A549 (cell line): ENCODE measurements at regions not wholly inside any gene's neighbourhood (a gene's known extent, or its start where the extent isn't known, plus 50 kb on each side); places are given as distances from the start of the nearest gene placed in this dataset.

Experiments
- ATAC-seq, 2 experiments: fragments of 200-7000 bp in 1 of 2; fragments of >200 bp in 1 of 2; cut with Nextera tagmentation in 1 of 2; cut with Tn5 transposase in 1 of 2; 3 replicates each; pipeline versions ENCODE4 v1.8.0 to v1.9.1; 2018 to 2020; ENCODE audit warnings: mild to moderate bottlenecking in 1 of 2, moderate library complexity in 1 of 2
- CTCF ChIA-PET: fragments of 300-600 bp; sonication (Branson Sonifier 250); formaldehyde crosslinking; extraction: SDS; loops from one replicate; lab custom pipeline; 2021; ENCODE audit warnings: antibody characterized with exemption, inconsistent platforms; lab: Yijun Ruan, JAX
- POLR2A ChIA-PET: fragments of 350-600 bp; formaldehyde crosslinking; extraction: SDS; loops from one replicate; lab custom pipeline; 2021; ENCODE audit warnings: antibody characterized with exemption, inconsistent platforms; lab: Yijun Ruan, JAX
- DNase-seq, 2 experiments: peaks; one replicate each; pipeline versions ENCODE4 v3.0.0 to v3.0.0-alpha.2; 2011 to 2016; ENCODE audit warnings: low read depth in 1 of 2, low spot score in 1 of 2
- FAIRE-seq: peaks from 2 replicates; lab custom pipeline; 2011; peaks lifted over from hg19 to GRCh38; lab: Jason Lieb, UNC
- H3K27ac ChIP-seq, 2 experiments: fragments of >200 bp; sonication (Bioruptor Twin); formaldehyde crosslinking; 3 replicates each; pipeline ENCODE4 v1.5.1; 2016 to 2017
- H3K4me1 ChIP-seq: fragments of >200 bp; sonication (Bioruptor Twin); formaldehyde crosslinking; 3 replicates; pipeline ENCODE4 v1.6.1; 2016
- H3K4me2 ChIP-seq: fragments of >200 bp; sonication (Bioruptor Twin); formaldehyde crosslinking; 3 replicates; pipeline ENCODE4 v1.6.1; 2016
- H3K4me3 ChIP-seq: fragments of >200 bp; sonication (Bioruptor Twin); formaldehyde crosslinking; 3 replicates; pipeline ENCODE4 v1.5.1; 2016
- H3K9me3 ChIP-seq: fragments of >200 bp; sonication (Bioruptor Twin); formaldehyde crosslinking; 3 replicates; pipeline ENCODE4 v1.6.1; 2016
- BHLHE40 ChIP-seq: IDR thresholded peaks from 2 replicates; pipeline ENCODE4 v1.6.1; 2012; ENCODE audit warnings: low read depth, low read length, inconsistent platforms
- CEBPB ChIP-seq, 2 experiments: fragments of >200 bp in 1 of 2; sonication (Bioruptor Twin) in 1 of 2; formaldehyde crosslinking in 1 of 2; IDR thresholded peaks; 2 replicates each; pipeline ENCODE4 v1.6.1; 2012 to 2016
- CHD4 ChIP-seq: fragments of 200-600 bp; sonication (generic); IDR thresholded peaks from 2 replicates; pipeline ENCODE4 v1.6.1; 2016; ENCODE audit warnings: antibody characterized with exemption, mild to moderate bottlenecking, borderline replicate concordance
- EP300 ChIP-seq, 2 experiments: fragments of >200 bp; sonication (Bioruptor Twin); formaldehyde crosslinking; IDR thresholded peaks; 2 replicates in 1 of 2; 3 replicates in 1 of 2; pipeline ENCODE4 v1.6.1; 2016 to 2017
- ESRRA ChIP-seq: fragments of 150-350 bp; IDR thresholded peaks from 2 replicates; pipeline ENCODE4 v1.6.1; 2014; ENCODE audit warnings: mild to moderate bottlenecking, low read length, borderline replicate concordance
- FOSL2 ChIP-seq, 2 experiments: fragments of 450-650 bp in 1 of 2; fragments of >200 bp in 1 of 2; sonication (Bioruptor Twin) in 1 of 2; formaldehyde crosslinking; IDR thresholded peaks; 2 replicates each; pipeline versions ENCODE4 v1.5.0 to v1.6.1; 2016 to 2020; ENCODE audit warnings: mild to moderate bottlenecking in 1 of 2, moderate library complexity in 1 of 2
- FOXS1 ChIP-seq: fragments of 250-450 bp; sonication (Bioruptor Pico); IDR thresholded peaks from 2 replicates; pipeline ENCODE4 v1.5.0; 2020; ENCODE audit warnings: mild to moderate bottlenecking, moderate library complexity
- GATA3 ChIP-seq: IDR thresholded peaks from 2 replicates; pipeline ENCODE4 v1.6.1; 2012; ENCODE audit warnings: borderline replicate concordance
- HDAC2 ChIP-seq: fragments of 200-600 bp; sonication (generic); IDR thresholded peaks from 2 replicates; pipeline ENCODE4 v1.6.1; 2016
- HOXB13 ChIP-seq: fragments of 250-450 bp; sonication (Bioruptor Pico); IDR thresholded peaks from 2 replicates; pipeline ENCODE4 v1.5.0; 2020; ENCODE audit warnings: low read depth, mild to moderate bottlenecking, moderate library complexity
- HOXB5 ChIP-seq: fragments of 250-450 bp; sonication (Bioruptor Pico); IDR thresholded peaks from 2 replicates; pipeline ENCODE4 v1.5.0; 2020; ENCODE audit warnings: mild to moderate bottlenecking, moderate library complexity
- MAFK ChIP-seq: fragments of 450-650 bp; IDR thresholded peaks from 2 replicates; pipeline ENCODE4 v1.6.1; 2014; ENCODE audit not compliant: partially characterized antibody
- MYC ChIP-seq: IDR thresholded peaks from 2 replicates; pipeline ENCODE4 v1.6.1; 2012; ENCODE audit warnings: mild to moderate bottlenecking, inconsistent platforms, low read length, improper control_type of control experiment, borderline replicate concordance
- NPAS2 ChIP-seq: fragments of 250-450 bp; sonication (Bioruptor Pico); IDR thresholded peaks from 2 replicates; pipeline ENCODE4 v1.8.0; 2022; ENCODE audit warnings: mild to moderate bottlenecking, moderate library complexity, borderline replicate concordance
- NR3C1 ChIP-seq: fragments of >200 bp; sonication (Bioruptor Twin); formaldehyde crosslinking; IDR thresholded peaks from 3 replicates; pipeline ENCODE4 v1.6.1; 2017
- PHF8 ChIP-seq: fragments of 200-600 bp; sonication (generic); IDR thresholded peaks from 2 replicates; pipeline ENCODE4 v1.6.1; 2016; ENCODE audit warnings: low read depth, mild to moderate bottlenecking, antibody characterized with exemption, moderate library complexity, borderline replicate concordance
- POLR2AphosphoS2 ChIP-seq: conservative IDR thresholded peaks from 2 replicates; pipeline ENCODE4 v1.6.1; 2012; ENCODE audit warnings: low read length, improper control_type of control experiment, inconsistent platforms
- RARB ChIP-seq: fragments of 250-450 bp; sonication (Bioruptor Pico); IDR thresholded peaks from 2 replicates; pipeline ENCODE4 v1.8.0; 2021; ENCODE audit warnings: mild to moderate bottlenecking, moderate library complexity
- SMC3 ChIP-seq: fragments of >200 bp; sonication (Bioruptor Twin); formaldehyde crosslinking; IDR thresholded peaks from 3 replicates; pipeline ENCODE4 v1.6.1; 2018; ENCODE audit warnings: inconsistent platforms
- TP53 ChIP-seq: fragments of 250-450 bp; sonication (Bioruptor Pico); IDR thresholded peaks from 2 replicates; pipeline ENCODE4 v1.5.0; 2021; ENCODE audit warnings: mild to moderate bottlenecking, moderate library complexity
- ZC3H11A ChIP-seq: fragments of 450-650 bp; IDR thresholded peaks from 2 replicates; pipeline ENCODE4 v1.6.1; 2014; ENCODE audit warnings: antibody characterized with exemption, mild to moderate bottlenecking
- WGBS: methylation state at CpG from one replicate; pipeline ENCODE4 v1.1.6; 2017; ENCODE audit errors: missing lambda C conversion rate; 5-methylcytosine and 5-hydroxymethylcytosine counted together
- TF ChIP-seq, protein P1 (sequence below): fragments of 200-600 bp; sonication (generic); IDR thresholded peaks from 2 replicates; pipeline ENCODE4 v1.6.1; 2016; ENCODE audit warnings: antibody characterized with exemption, mild to moderate bottlenecking, moderate library complexity
- TF ChIP-seq, protein P2 (sequence below): fragments of >200 bp; sonication (Bioruptor Twin); formaldehyde crosslinking; IDR thresholded peaks from 2 replicates; pipeline ENCODE4 v1.6.1; 2016

DNA sequence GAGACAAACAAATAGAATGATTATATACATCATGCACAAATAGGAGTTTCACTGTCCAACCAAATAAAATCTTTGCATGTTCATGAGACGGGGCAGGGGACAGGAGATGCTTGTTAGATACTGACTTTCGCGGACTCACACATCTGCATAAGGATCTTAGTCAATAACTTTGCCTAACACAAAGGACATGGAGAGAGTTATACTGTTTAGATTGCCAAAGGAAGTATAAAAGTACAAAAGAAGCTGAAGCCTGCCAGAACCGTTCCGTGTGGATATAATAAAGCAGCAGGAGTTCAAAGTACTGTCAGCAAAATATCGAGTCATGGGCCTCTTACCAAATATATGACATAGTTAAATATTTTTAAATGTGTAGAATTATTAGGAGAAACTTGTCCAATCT, 1148.4 kb downstream of the EFNA5 start:
- no peak overlapping the region for H3K4me3 ChIP-seq
- H3K4me2 ChIP-seq, result peak overlapping the region; percentile 63
- POLR2A ChIA-PET, result no interaction called here
- H3K27ac ChIP-seq, result peak overlapping the region; percentile 56 to 66
- ATAC-seq (peak; percentile 58 to 74; a peak in 5 of 6 replicates), FAIRE-seq (no peak), DNase-seq (peak in 1 of 2 experiments; percentile 48)
- peaks cover 28% of the 10 kb centered on the region; the same call in 2 of the 3 replicates for H3K4me1 ChIP-seq
- TF ChIP-seq PHF8, result no peak
- no peak for TF ChIP-seq FOXS1 (CRISPR knock-in tag)
- TF ChIP-seq NR3C1, result no peak
- TF ChIP-seq NPAS2 (CRISPR knock-in tag), result no peak
- TF ChIP-seq, protein P1, sequence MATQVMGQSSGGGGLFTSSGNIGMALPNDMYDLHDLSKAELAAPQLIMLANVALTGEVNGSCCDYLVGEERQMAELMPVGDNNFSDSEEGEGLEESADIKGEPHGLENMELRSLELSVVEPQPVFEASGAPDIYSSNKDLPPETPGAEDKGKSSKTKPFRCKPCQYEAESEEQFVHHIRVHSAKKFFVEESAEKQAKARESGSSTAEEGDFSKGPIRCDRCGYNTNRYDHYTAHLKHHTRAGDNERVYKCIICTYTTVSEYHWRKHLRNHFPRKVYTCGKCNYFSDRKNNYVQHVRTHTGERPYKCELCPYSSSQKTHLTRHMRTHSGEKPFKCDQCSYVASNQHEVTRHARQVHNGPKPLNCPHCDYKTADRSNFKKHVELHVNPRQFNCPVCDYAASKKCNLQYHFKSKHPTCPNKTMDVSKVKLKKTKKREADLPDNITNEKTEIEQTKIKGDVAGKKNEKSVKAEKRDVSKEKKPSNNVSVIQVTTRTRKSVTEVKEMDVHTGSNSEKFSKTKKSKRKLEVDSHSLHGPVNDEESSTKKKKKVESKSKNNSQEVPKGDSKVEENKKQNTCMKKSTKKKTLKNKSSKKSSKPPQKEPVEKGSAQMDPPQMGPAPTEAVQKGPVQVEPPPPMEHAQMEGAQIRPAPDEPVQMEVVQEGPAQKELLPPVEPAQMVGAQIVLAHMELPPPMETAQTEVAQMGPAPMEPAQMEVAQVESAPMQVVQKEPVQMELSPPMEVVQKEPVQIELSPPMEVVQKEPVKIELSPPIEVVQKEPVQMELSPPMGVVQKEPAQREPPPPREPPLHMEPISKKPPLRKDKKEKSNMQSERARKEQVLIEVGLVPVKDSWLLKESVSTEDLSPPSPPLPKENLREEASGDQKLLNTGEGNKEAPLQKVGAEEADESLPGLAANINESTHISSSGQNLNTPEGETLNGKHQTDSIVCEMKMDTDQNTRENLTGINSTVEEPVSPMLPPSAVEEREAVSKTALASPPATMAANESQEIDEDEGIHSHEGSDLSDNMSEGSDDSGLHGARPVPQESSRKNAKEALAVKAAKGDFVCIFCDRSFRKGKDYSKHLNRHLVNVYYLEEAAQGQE, result no peak
- TF ChIP-seq BHLHE40, result no peak
- no peak for TF ChIP-seq ZC3H11A
- no peak for TF ChIP-seq ESRRA
- TF ChIP-seq MAFK, result no peak
- TF ChIP-seq HOXB13 (CRISPR knock-in tag), result no peak
- no peak for TF ChIP-seq EP300 (IDR thresholded peaks at IDR 0.05)
- TF ChIP-seq HOXB5 (CRISPR knock-in tag), result no peak
- TF ChIP-seq CHD4, result no peak
- no peak for TF ChIP-seq HDAC2
- no peak for TF ChIP-seq MYC
- TF ChIP-seq TP53, result no peak
- TF ChIP-seq POLR2AphosphoS2, result no peak
- WGBS, result 9% methylated on average over 6 of the region's 6 CpGs
- CTCF ChIA-PET, result no interaction called here
- H3K9me3 ChIP-seq, result 0 out of 3 replicates have a peak, but pooled peaks cover 3% of the 10 kb centered on the region

DNA sequence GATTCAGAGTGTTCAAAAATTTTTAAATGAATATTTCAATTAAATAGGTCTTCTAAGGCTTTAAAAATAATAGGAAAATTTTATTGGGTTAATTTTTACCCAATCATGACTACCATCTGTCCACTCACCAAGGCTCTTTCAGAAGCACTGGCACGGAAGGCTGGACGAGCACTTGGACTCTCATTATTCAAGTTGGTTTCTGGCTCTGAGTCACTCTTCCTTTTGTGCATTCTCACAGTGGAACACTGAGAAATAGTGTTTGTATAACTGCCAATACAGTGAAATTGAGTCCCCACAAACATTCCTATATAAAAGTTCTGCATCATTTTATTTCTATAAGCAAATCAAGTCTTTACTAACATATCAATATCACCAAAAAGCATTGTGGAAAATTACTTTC, 1149.0 kb downstream of the EFNA5 start:
- H3K4me2 ChIP-seq, result peak overlapping the region; percentile 63
- no peak overlapping the region for H3K4me3 ChIP-seq
- ChIA-PET CTCF (no interaction called here), POLR2A (no interaction called here)
- H3K9me3 ChIP-seq, result 0 out of 3 replicates have a peak, but pooled peaks cover 3% of the 10 kb centered on the region
- FAIRE-seq (no peak), ATAC-seq (peak; percentile 98 to 99), DNase-seq (peak; percentile 4 to 83)
- peak overlapping the region; percentile 55 to 56; a peak in 5 of 6 replicates for H3K27ac ChIP-seq
- TF ChIP-seq SMC3 (no peak), RARB (no peak), FOSL2 (IDR thresholded peaks at IDR 0.05) (0 out of 2 replicates have a peak, but pooled peaks have one; percentile 19), FOSL2 (CRISPR knock-in tag; IDR thresholded peaks at IDR 0.05) (peak; percentile 58), GATA3 (peak; percentile 46; the same call in 1 of the 2 replicates), MAFK (peak; percentile 31), CEBPB (IDR thresholded peaks at IDR 0.05) (no peak), NPAS2 (CRISPR knock-in tag) (no peak), ESRRA (no peak), FOXS1 (CRISPR knock-in tag) (no peak)
- TF ChIP-seq, protein P2, sequence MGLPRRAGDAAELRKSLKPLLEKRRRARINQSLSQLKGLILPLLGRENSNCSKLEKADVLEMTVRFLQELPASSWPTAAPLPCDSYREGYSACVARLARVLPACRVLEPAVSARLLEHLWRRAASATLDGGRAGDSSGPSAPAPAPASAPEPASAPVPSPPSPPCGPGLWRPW, result no peak
- peaks cover 28% of the 10 kb centered on the region; the same call in 2 of the 3 replicates for H3K4me1 ChIP-seq
- WGBS, result 4% methylated on average over 2 of the region's 2 CpGs
